ENCODE measurements at regions not wholly inside any gene's neighbourhood (a gene's known extent, or its start where the extent isn't known, plus 50 kb on each side); places are given as distances from the start of the nearest gene placed in this dataset.

- ChIA-PET CTCF (interaction anchor here (1.8 kb wide), 1 partner anchor 13 kb away, joined by 5 read pairs; no protein-coding TSS in a partner anchor), POLR2A (no interaction called here)
- DNase-seq (ENCODE audit: low read depth): no peak
- TF ChIP-seq CTCF (IDR thresholded peaks at IDR 0.05; ENCODE audit: insufficient read depth, low read depth, low read length): no peak
- Histone ChIP-seq H3K4me3 (ENCODE audit: low read depth, low read length) (no peak overlapping the region), H3K27me3 (ENCODE audit: control insufficient read depth, insufficient read depth, low read length) (peaks cover 2% of the 10 kb centered on the region), H3K36me3 (ENCODE audit: control insufficient read depth, insufficient read depth, low read length) (no peaks in the 10 kb centered on the region)
These were observed 314.7 kb downstream of the ENC1 start for GRCh38 chr5:74325866-74326265.

GRCh38 chr5:74324556-74324955 is 316.0 kb downstream of the ENC1 start:
- H3K36me3 ChIP-seq (ENCODE audit: control insufficient read depth, insufficient read depth, low read length): no peaks in the 10 kb centered on the region
- peaks cover 2% of the 10 kb centered on the region for H3K27me3 ChIP-seq (ENCODE audit: control insufficient read depth, insufficient read depth, low read length)
- DNase-seq (ENCODE audit: low read depth): no peak
- CTCF ChIA-PET: no interaction called here
- no peak for TF ChIP-seq CTCF (IDR thresholded peaks at IDR 0.05; ENCODE audit: insufficient read depth, low read depth, low read length)
- no peak overlapping the region for H3K4me3 ChIP-seq (ENCODE audit: low read depth, low read length)
- POLR2A ChIA-PET: no interaction called here

DNA sequence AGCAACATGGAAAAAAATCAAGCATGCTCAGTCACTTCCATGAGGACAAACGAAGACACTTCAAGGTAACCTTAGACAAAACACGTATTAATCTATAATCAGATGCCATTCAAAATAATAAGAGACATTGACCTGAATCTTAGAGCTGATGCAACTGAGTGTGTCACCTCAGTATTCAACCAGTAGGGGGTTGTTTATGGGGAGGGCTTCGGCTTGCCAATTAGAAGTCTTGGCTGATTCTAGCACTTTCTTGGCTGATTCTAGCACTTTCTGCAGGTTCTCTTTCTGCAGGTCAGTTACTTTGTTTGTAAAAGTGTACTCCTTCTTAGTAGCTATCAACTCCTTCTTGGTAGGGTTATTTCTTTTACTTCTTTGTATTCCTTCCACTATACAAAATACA is 317.6 kb downstream of the ENC1 start:
- H3K36me3 ChIP-seq (ENCODE audit: control insufficient read depth, insufficient read depth, low read length): no peaks in the 10 kb centered on the region
- no peak for TF ChIP-seq CTCF (IDR thresholded peaks at IDR 0.05; ENCODE audit: insufficient read depth, low read depth, low read length)
- ChIA-PET CTCF (interaction anchor here (0.6 to 1.0 kb wide), 2 partner anchors 28 to 56 kb away, joined by 3 read pairs; no protein-coding TSS in a partner anchor), POLR2A (no interaction called here)
- H3K27me3 ChIP-seq (ENCODE audit: control insufficient read depth, insufficient read depth, low read length): peaks cover 2% of the 10 kb centered on the region
- no peak overlapping the region for H3K4me3 ChIP-seq (ENCODE audit: low read depth, low read length)
- no peak for DNase-seq (ENCODE audit: low read depth)

- Histone ChIP-seq H3K4me3 (ENCODE audit: low read depth, low read length) (no peak overlapping the region), H3K27me3 (ENCODE audit: control insufficient read depth, insufficient read depth, low read length) (peaks cover 2% of the 10 kb centered on the region), H3K36me3 (ENCODE audit: control insufficient read depth, insufficient read depth, low read length) (no peaks in the 10 kb centered on the region)
- POLR2A ChIA-PET: no interaction called here
- CTCF ChIA-PET: interaction anchor here (0.6 kb wide), 1 partner anchor 56 kb away, joined by 3 read pairs; no protein-coding TSS in a partner anchor
- DNase-seq (ENCODE audit: low read depth): no peak
- TF ChIP-seq CTCF (IDR thresholded peaks at IDR 0.05; ENCODE audit: insufficient read depth, low read depth, low read length): no peak
These were observed 318.3 kb downstream of the ENC1 start for GRCh38 chr5:74322191-74322590.

DNA sequence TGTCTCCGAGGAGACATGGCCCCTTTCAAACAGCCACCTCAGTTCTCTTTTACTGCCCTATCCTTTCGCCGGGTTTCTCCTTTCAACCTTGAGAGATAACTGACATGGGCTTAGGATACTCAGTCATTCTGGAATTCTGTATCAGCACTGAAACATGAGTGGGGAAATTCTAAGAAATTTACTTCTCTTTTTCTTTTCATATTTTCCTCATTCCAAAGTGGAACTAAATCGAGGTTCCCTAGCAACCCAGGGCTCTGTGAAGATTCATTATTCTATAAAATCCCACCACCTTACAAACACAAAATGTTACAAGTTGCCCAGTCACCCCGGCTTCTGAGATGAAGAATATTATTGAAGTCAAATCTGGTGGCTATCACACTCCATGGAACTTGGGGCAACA is 319.2 kb downstream of the ENC1 start:
- no peaks in the 10 kb centered on the region for H3K36me3 ChIP-seq (ENCODE audit: control insufficient read depth, insufficient read depth, low read length)
- ChIA-PET POLR2A (no interaction called here), CTCF (no interaction called here)
- H3K4me3 ChIP-seq (ENCODE audit: low read depth, low read length): no peak overlapping the region
- H3K27me3 ChIP-seq (ENCODE audit: control insufficient read depth, insufficient read depth, low read length): peaks cover 2% of the 10 kb centered on the region
- DNase-seq (ENCODE audit: low read depth): no peak
- no peak for TF ChIP-seq CTCF (IDR thresholded peaks at IDR 0.05; ENCODE audit: insufficient read depth, low read depth, low read length)

All from BJ (cell line).